ENCODE measurements at regions not wholly inside any gene's neighbourhood (a gene's known extent, or its start where the extent isn't known, plus 50 kb on each side); places are given as distances from the start of the nearest gene placed in this dataset.

- CTCF ChIA-PET, result interaction anchor here (0.5 kb wide), 1 partner anchor 12 kb away, joined by 3 read pairs; no protein-coding TSS in a partner anchor
- no peak for FAIRE-seq
- peak; percentile 91 for TF ChIP-seq JUNB (IDR thresholded peaks at IDR 0.05)
- TF ChIP-seq HDAC6 (IDR thresholded peaks at IDR 0.05; ENCODE audit: unreplicated experiment), result no peak
- TF ChIP-seq GABPA (IDR thresholded peaks at IDR 0.05; ENCODE audit: low read depth), result peak; percentile 37; the same call in 1 of the 2 replicates
- TF ChIP-seq IRF3 (IDR thresholded peaks at IDR 0.05), result no peak
- no peak for TF ChIP-seq MEF2A (IDR thresholded peaks at IDR 0.05; ENCODE audit: insufficient read depth, low read depth, low read length)
- TF ChIP-seq E4F1 (IDR thresholded peaks at IDR 0.05; ENCODE audit: borderline replicate concordance, partially characterized antibody), result no peak
- no peak for TF ChIP-seq ZBTB11 (CRISPR knock-in tag; IDR thresholded peaks at IDR 0.05)
- no peak for TF ChIP-seq HDAC2 (IDR thresholded peaks at IDR 0.05)
- TF ChIP-seq PAX5 (IDR thresholded peaks at IDR 0.05; ENCODE audit: borderline replicate concordance, low read depth, low read length), result no peak
- no peak for TF ChIP-seq KAT2A (conservative IDR thresholded peaks at IDR 0.05; ENCODE audit: control insufficient read depth, low read depth, low read length)
- TF ChIP-seq BCL11A (IDR thresholded peaks at IDR 0.05; ENCODE audit: low read depth, low read length), result peak; percentile 71; the same call in 1 of the 2 replicates
- TF ChIP-seq IRF4 (IDR thresholded peaks at IDR 0.05; ENCODE audit: low read depth, low read length), result peak; percentile 59; the same call in 1 of the 2 replicates
- peak; percentile 75 for TF ChIP-seq ATF2 (IDR thresholded peaks at IDR 0.05; ENCODE audit: low read length)
- no peak for TF ChIP-seq LARP7 (IDR thresholded peaks at IDR 0.05)
- no peak for TF ChIP-seq STAT3 (IDR thresholded peaks at IDR 0.05; ENCODE audit: low read depth, low read length)
- peak; percentile 73 for TF ChIP-seq RUNX3 (IDR thresholded peaks at IDR 0.05; ENCODE audit: low read length)
- peak; percentile 88 for TF ChIP-seq NFIC (IDR thresholded peaks at IDR 0.05; ENCODE audit: low read depth, low read length)
- TF ChIP-seq FOXM1 (IDR thresholded peaks at IDR 0.05; ENCODE audit: low read depth, low read length), result peak; percentile 64; the same call in 1 of the 2 replicates
- no peak for TF ChIP-seq ZNF384 (IDR thresholded peaks at IDR 0.05; ENCODE audit: borderline replicate concordance, low read depth, low read length)
Observed at GRCh38 chr12:77124767-77125166, 59.4 kb upstream of the E2F7 start.

More at GRCh38 chr12:77124767-77125166, 59.4 kb upstream of the E2F7 start:
- Histone ChIP-seq H4K20me1 (ENCODE audit: control insufficient read depth, insufficient read depth) (no peaks in the 10 kb centered on the region), H3K9me3 (replicated peaks; ENCODE audit: control insufficient read depth, insufficient read depth, low read length) (no peaks in the 10 kb centered on the region), H3K27me3 (replicated peaks in 1 of 2; ENCODE audit: control insufficient read depth in 2 of 2, insufficient read depth in 2 of 2, low read length in 1 of 2) (no peaks in the 10 kb centered on the region; a peak in 1 of 4 replicates), H3K9ac (ENCODE audit: control insufficient read depth, insufficient read depth, low read length) (no peak overlapping the region), H3K4me1 (ENCODE audit: control insufficient read depth, insufficient read depth, low read length) (no peaks in the 10 kb centered on the region), H3K79me2 (ENCODE audit: control insufficient read depth, insufficient read depth, low read length) (no peaks in the 10 kb centered on the region), H3K4me2 (ENCODE audit: control insufficient read depth, insufficient read depth) (no peak overlapping the region), H2AFZ (ENCODE audit: control insufficient read depth, low read depth, low read length) (no peak overlapping the region), H3K36me3 (ENCODE audit: control insufficient read depth in 2 of 2, insufficient read depth in 2 of 2, low read length in 1 of 2) (no peaks in the 10 kb centered on the region), H3K27ac (ENCODE audit: control insufficient read depth, insufficient read depth) (no peak overlapping the region), H3K4me3 (no peak overlapping the region)
- DNase-seq (ENCODE audit: low read depth, low spot score) (no peak), ATAC-seq (peak; percentile 62)
- RAD21 ChIA-PET (ENCODE audit: unreplicated experiment), result no interaction called here
- intact Hi-C loops (cut with micrococcal nuclease; ENCODE audit: unreplicated experiment), result no loop called here
- no TSS peak for BruUV-seq (replicated peaks)
- in situ Hi-C loops (cut with MboI), result no loop called here
- POLR2A ChIA-PET, result no interaction called here
- SMC1A ChIA-PET (ENCODE audit: uncharacterized antibody, unreplicated experiment), result no interaction called here
- WGBS (ENCODE audit: insufficient coverage, insufficient replicate concordance, low lambda C conversion rate, missing lambda C conversion rate), result 0% methylated on average over 2 of the region's 2 CpGs

Measured in GM12878 (cell line).